Type B pancreatic cell (in vitro differentiated cells): ENCODE measurements at regions not wholly inside any gene's neighbourhood (a gene's known extent, or its start where the extent isn't known, plus 50 kb on each side); places are given as distances from the start of the nearest gene placed in this dataset.

Experiments
- DNase-seq: peaks from one replicate; pipeline ENCODE4 v3.0.0; 2021; ENCODE audit warnings: mixed read lengths; ENCODE audit not compliant: unreplicated experiment; ENCODE audit errors: extremely low spot score
- H3K27ac Mint-ChIP-seq: 2 replicates; pipeline ENCODE4 v1.8.0; 2021; ENCODE audit warnings: mild to moderate bottlenecking, mixed read lengths
- H3K27me3 Mint-ChIP-seq: 2 replicates; pipeline ENCODE4 v1.8.0; 2021; ENCODE audit warnings: mixed read lengths
- H3K36me3 Mint-ChIP-seq: 2 replicates; pipeline ENCODE4 v1.8.0; 2021; ENCODE audit warnings: mixed read lengths
- H3K4me1 Mint-ChIP-seq: one replicate; pipeline ENCODE4 v1.8.0; 2021; ENCODE audit warnings: mixed read lengths; ENCODE audit not compliant: unreplicated experiment
- H3K4me3 Mint-ChIP-seq: 2 replicates; pipeline ENCODE4 v1.8.0; 2021; ENCODE audit warnings: mild to moderate bottlenecking, mixed read lengths
- H3K9me3 Mint-ChIP-seq: 2 replicates; pipeline ENCODE4 v1.8.0; 2021; ENCODE audit warnings: mixed read lengths
- CTCF ChIP-seq: fragments of 200-600 bp; sonication (generic); conservative IDR thresholded peaks from 2 replicates; pipeline ENCODE4 v1.5.0; 2021; ENCODE audit warnings: antibody characterized with exemption, mild to moderate bottlenecking

GRCh38 chr15:77843546-77843945, 210.8 kb upstream of the LINGO1 start:
- H3K9me3 Mint-ChIP-seq = no peaks in the 10 kb centered on the region
- no peak for TF ChIP-seq CTCF
- H3K4me3 Mint-ChIP-seq = no peak overlapping the region
- peaks cover 9% of the 10 kb centered on the region for H3K27me3 Mint-ChIP-seq
- no peak overlapping the region for H3K27ac Mint-ChIP-seq
- peaks cover 8% of the 10 kb centered on the region for H3K4me1 Mint-ChIP-seq
- no peaks in the 10 kb centered on the region for H3K36me3 Mint-ChIP-seq
- DNase-seq = no peak

- no peaks in the 10 kb centered on the region for H3K36me3 Mint-ChIP-seq
- no peak overlapping the region for H3K27ac Mint-ChIP-seq
- H3K9me3 Mint-ChIP-seq = no peaks in the 10 kb centered on the region
- DNase-seq = no peak
- no peak for TF ChIP-seq CTCF
- peaks cover 8% of the 10 kb centered on the region for H3K4me1 Mint-ChIP-seq
- peaks cover 9% of the 10 kb centered on the region for H3K27me3 Mint-ChIP-seq
- no peak overlapping the region for H3K4me3 Mint-ChIP-seq
Measured at GRCh38 chr15:77840991-77841775, 208.5 kb upstream of the LINGO1 start.

GRCh38 chr15:77839970-77840905, 207.5 kb upstream of the LINGO1 start:
- Mint-ChIP-seq H3K36me3 (no peaks in the 10 kb centered on the region), H3K4me3 (no peak overlapping the region), H3K27me3 (peaks cover 7% of the 10 kb centered on the region), H3K4me1 (peaks cover 8% of the 10 kb centered on the region), H3K9me3 (no peaks in the 10 kb centered on the region), H3K27ac (no peak overlapping the region)
- TF ChIP-seq CTCF = no peak
- no peak for DNase-seq

- peaks cover 7% of the 10 kb centered on the region for H3K27me3 Mint-ChIP-seq
Measured at GRCh38 chr15:77839456-77839855, 206.7 kb upstream of the LINGO1 start.

GRCh38 chr15:77838595-77838994, 205.9 kb upstream of the LINGO1 start:
- TF ChIP-seq CTCF = no peak
- H3K36me3 Mint-ChIP-seq = no peaks in the 10 kb centered on the region
- DNase-seq = no peak
- no peak overlapping the region for H3K4me3 Mint-ChIP-seq
- H3K4me1 Mint-ChIP-seq = peaks cover 8% of the 10 kb centered on the region
- no peaks in the 10 kb centered on the region for H3K9me3 Mint-ChIP-seq
- peaks cover 7% of the 10 kb centered on the region for H3K27me3 Mint-ChIP-seq
- H3K27ac Mint-ChIP-seq = no peak overlapping the region

More at GRCh38 chr15:77839456-77839855, 206.7 kb upstream of the LINGO1 start:
- TF ChIP-seq CTCF = no peak
- H3K36me3 Mint-ChIP-seq = no peaks in the 10 kb centered on the region
- H3K9me3 Mint-ChIP-seq = no peaks in the 10 kb centered on the region
- H3K4me1 Mint-ChIP-seq = peaks cover 8% of the 10 kb centered on the region
- no peak for DNase-seq
- no peak overlapping the region for H3K4me3 Mint-ChIP-seq
- H3K27ac Mint-ChIP-seq = no peak overlapping the region
